ENCODE measurements at regions not wholly inside any gene's neighbourhood (a gene's known extent, or its start where the extent isn't known, plus 50 kb on each side); places are given as distances from the start of the nearest gene placed in this dataset.

- DNase-seq, result no peak
Observed at GRCh38 chr5:91240175-91240574, 142.9 kb downstream of the ARRDC3 start.

GRCh38 chr5:91235271-91235694 is 147.8 kb downstream of the ARRDC3 start:
- no peak for DNase-seq

GRCh38 chr5:91232523-91232922 is 150.6 kb downstream of the ARRDC3 start:
- no peak for DNase-seq

- DNase-seq, result no peak
Observed at GRCh38 chr5:91229031-91229727, 153.9 kb downstream of the ARRDC3 start.

- DNase-seq, result no peak
Observed at GRCh38 chr5:91228188-91228587, 154.9 kb downstream of the ARRDC3 start.

- DNase-seq, result no peak
Observed at GRCh38 chr5:91225848-91226686, 157.1 kb downstream of the ARRDC3 start.

- no peak for DNase-seq
Observed at GRCh38 chr5:91224969-91225368, 158.1 kb downstream of the ARRDC3 start.

GRCh38 chr5:91224456-91224855 is 158.7 kb downstream of the ARRDC3 start:
- no peak for DNase-seq

GRCh38 chr5:91223886-91224285 is 159.2 kb downstream of the ARRDC3 start:
- DNase-seq, result no peak

GRCh38 chr5:91222482-91222881 is 160.6 kb downstream of the ARRDC3 start:
- DNase-seq, result no peak

- no peak for DNase-seq
Observed at GRCh38 chr5:91221917-91222316, 161.2 kb downstream of the ARRDC3 start.

- no peak for DNase-seq
Observed at GRCh38 chr5:91219803-91220371, 163.2 kb downstream of the ARRDC3 start.

- no peak for DNase-seq
Observed at GRCh38 chr5:91219091-91219802, 163.9 kb downstream of the ARRDC3 start.

- DNase-seq, result no peak
Observed at GRCh38 chr5:91217859-91218258, 165.3 kb downstream of the ARRDC3 start.

GRCh38 chr5:91214571-91214970 is 168.5 kb downstream of the ARRDC3 start:
- DNase-seq, result no peak
